GM12891 (cell line): ENCODE measurements at regions not wholly inside any gene's neighbourhood (a gene's known extent, or its start where the extent isn't known, plus 50 kb on each side); places are given as distances from the start of the nearest gene placed in this dataset.

Experiments used
- POLR2A ChIP-seq: IDR thresholded peaks from 2 replicates; pipeline ENCODE4 v1.6.1; 2011; ENCODE audit warnings: low read depth, low read length, control low read depth
- POLR2AphosphoS5 ChIP-seq: IDR thresholded peaks from 2 replicates; pipeline ENCODE4 v1.6.1; 2011; ENCODE audit warnings: low read depth, low read length, control low read depth
- SPI1 ChIP-seq: IDR thresholded peaks from 2 replicates; pipeline ENCODE4 v1.6.1; 2011; ENCODE audit warnings: low read depth, low read length, control low read depth
- TAF1 ChIP-seq: IDR thresholded peaks from 2 replicates; pipeline ENCODE4 v1.6.1; 2011; ENCODE audit warnings: low read depth, low read length, control low read depth

DNA sequence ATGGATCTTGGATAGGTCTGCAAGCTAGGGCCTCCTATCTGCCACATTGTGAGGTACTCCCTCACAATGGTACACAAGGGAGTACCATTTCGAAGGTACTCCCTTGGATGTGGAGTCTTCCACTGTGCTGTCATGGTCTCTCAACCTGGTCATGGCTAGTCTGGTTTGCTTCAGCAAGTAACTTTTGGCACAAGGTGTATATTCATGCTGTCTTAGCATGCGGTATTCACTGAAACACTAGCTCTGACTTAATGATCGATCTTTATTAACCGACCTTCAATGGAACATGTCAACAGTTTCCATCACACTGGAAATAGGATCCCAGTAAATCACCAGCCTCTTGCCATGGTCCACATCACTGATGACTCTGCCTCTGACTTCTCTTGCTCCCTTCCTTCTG is 77.5 kb upstream of the HS3ST1 start:
- TF ChIP-seq TAF1 (no peak), POLR2A (no peak), POLR2AphosphoS5 (no peak), SPI1 (no peak)
